ENCODE measurements at regions not wholly inside any gene's neighbourhood (a gene's known extent, or its start where the extent isn't known, plus 50 kb on each side); places are given as distances from the start of the nearest gene placed in this dataset.
"Not testable (repeated sequence)": the region's sequence is repeated elsewhere in the genome, so short reads cannot be mapped to it uniquely, and the experiment has no call there.

DNA sequence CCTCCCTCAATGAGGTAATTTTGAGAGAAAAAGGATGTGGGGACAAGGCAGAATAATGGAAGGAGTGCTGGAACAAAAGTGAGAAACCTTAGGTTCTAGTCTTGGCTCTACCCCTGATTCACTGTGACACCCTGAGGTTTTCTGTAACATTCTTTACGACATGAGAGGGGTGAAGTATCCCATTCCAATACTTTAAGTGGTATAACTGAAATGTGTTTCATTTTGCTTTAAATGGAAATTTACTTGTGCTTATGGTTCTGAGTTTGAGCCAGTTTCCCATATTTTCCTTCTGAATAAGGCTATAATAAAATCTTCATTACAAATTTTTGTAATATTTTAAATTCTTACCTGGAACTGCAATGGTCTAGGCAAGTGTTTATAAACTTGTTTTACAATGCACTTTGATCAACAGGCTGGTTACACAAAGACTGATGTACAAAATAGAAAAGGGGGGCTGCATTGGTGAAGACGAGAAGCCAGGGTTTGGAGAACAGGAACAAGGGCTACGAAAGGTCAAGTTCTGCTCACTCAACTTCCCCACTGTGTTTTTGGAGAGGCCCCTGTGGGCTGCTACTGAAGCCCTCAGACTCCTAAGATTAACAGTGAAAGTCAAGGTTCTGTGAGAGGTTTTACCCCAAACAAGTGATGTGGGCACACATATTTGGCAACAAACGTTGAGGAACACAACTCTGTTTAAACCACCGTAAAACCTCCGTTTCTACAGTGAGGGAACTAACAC, 171.9 kb upstream of the ELL2 start:
- DNase-seq (ENCODE audit: low read depth): peak; percentile 48

DNA sequence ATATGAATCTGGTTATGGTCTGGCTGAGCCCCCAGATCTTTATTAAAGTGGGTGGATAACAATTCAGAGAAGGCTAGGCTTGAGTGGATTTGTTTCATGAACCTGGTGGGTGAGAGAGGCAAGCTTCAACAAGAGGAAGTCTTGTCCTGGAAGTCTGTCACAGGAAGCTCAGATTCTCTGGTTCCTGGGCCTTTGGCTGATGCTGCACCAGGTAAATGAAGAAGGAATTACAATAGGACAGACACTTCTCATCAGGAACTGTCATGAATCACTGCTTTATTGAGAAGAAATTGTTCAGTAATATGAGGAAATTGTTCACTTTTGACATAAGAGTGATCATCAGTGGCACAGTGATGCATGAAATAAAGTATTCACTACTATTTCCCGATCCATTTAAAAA, 167.6 kb upstream of the ELL2 start:
- no peak for DNase-seq (ENCODE audit: low read depth)

DNA sequence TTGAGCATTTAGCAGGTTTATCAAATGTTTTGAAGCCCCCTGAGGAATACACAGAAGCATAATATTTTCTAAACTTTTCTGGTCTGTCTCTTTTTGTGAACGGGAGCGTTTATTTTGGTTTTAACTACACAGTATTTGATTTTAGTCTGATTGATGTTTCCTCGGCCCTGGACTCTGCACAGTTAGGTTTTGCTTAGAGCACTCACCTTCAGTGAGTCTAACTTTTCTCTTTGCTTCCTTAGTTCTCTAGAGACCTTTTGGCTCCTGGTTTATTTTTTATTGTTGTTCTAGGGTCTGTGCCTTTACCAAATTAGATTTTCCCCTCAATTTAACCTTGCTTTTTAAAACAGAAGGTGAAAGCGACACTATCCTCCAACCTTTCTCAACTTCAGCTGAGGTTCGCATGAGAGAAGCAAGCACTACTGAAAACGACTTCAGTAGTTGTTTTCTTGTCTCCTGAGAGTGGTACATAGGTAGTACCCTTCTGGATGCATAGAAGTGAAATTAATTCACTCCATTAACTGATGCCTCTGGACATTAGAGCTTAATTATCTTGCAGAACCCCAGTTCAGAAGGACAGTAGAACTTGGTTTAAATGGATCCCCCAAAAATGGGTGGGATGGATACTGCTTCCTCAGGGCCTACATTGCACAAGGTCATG, 166.7 kb upstream of the ELL2 start:
- no peak for DNase-seq (ENCODE audit: low read depth)

DNA sequence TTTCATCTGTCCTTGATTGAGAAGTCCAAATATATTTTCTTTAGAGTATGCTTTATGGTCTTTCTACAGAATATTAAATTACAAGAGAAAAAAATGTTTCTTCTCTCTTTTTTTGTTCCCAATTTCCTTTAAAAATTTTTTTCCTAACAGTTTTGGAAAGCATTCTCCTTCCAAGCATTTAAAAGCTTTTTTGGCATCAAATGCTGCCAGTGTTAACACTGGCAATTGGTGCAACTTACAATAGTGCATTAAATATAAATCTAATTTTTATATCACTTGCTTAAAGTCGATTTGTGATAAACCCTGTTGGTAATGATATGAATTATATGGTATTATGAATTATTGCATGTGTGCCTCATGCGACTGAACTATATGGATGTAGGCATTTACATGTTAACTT, 165.9 kb upstream of the ELL2 start:
- DNase-seq (ENCODE audit: low read depth): no peak

DNA sequence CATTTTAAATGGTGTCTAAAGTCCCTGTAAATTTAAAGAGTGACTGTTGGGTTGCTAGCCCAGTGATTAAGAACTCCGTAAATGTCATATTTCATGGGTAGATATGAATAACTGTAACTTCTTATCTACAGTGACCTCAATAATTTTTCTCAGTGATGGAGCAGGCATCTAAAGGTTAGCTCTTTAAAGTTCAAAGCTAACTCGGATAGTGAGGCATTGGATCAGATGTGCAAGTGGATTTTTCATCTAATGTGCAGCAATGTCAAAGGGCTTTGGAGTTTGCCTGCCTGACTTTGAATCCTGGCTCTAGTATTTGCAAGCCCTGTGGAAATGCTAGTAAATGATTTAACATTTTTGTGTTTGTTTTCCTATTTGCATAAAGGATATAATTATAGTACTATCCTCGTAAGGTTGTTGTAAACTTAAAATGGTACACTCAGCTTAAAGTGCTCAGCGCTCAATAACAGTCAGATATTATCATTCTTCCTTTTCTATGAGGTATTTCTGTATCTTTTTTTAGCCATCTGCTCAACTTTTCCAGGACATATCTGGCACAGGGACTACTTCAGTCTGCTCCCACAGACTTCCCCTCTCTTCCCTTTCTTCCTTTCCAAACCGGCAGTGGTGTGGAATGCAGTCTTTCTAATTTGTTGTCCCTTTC, 163.7 kb upstream of the ELL2 start:
- DNase-seq (ENCODE audit: low read depth): no peak

DNA sequence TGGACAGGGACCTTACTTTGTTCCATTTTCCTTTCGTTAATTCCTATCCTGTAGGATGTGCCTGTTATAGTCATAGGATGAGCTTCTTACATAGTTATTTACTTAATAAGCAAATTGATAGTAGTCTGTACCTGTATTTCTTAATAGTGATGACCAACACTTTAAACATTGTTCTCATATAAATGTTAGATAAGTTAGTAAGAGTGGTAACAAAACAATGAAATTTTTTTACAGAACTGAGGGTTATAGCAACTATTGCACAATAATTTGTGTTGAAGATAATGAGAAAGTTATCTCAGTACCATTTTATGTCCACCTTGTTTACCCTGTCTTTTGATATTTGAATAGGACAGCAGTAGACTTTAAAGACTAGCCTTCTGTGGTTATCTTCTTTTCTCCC, 162.9 kb upstream of the ELL2 start:
- DNase-seq (ENCODE audit: low read depth): no peak

DNA sequence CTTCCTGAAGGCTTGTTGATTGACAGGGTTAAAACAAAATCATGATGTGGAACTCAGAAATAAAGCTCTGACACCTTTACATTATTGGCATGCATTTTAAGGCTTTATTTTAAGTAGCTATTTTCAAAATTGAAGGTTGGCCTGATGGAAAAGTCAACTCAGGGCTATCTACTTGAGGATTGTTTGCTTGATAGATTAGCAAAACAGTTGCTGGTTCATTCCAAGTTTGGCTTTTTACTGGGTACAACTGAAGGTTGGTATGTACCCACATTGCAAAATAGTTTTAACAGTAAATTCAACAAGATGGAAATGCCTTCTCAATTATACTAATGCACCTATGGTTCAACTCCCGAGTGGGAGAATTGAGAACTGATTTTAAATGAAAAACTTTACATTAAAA, 161.8 kb upstream of the ELL2 start:
- DNase-seq (ENCODE audit: low read depth): no peak

DNA sequence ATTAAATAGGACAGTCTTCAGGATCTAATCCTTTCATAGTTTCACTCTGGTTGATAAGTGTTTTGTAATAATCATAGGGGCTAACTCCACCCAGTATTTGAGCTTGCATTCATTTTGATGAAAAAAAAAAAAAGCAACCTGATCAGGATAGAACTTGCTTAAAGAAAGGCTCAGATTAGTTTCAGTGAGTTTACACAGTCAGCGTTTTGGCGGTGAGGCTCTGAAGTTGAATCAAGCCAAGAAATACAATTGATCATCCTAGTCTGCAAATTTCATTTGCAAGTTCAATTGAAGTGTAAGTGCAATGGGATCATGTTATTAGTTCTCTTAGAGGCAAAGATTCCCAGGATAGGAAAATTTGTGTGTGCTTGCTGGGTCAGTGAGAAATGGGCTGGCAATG, 159.7 kb upstream of the ELL2 start:
- no peak for DNase-seq (ENCODE audit: low read depth)

DNA sequence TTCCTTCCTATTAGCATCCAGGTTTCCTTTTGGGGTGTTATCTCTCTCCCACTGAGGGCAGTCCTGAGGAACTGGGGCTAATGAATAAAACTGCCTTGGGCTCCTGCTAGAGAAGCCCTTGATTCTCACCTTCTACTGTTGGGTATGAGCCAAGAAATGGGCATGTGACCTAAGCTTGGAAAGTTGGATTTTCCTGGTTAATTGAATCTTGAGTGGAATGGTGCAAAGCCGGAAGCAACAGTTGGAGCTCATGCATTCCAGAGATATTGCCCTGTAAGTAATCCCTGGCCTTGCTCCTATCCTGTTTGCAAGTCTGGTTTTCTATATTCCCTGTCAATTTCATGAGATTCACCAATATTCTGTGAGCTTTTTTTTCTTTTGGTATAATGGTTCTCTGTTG, 158.5 kb upstream of the ELL2 start:
- no peak for DNase-seq (ENCODE audit: low read depth)

DNA sequence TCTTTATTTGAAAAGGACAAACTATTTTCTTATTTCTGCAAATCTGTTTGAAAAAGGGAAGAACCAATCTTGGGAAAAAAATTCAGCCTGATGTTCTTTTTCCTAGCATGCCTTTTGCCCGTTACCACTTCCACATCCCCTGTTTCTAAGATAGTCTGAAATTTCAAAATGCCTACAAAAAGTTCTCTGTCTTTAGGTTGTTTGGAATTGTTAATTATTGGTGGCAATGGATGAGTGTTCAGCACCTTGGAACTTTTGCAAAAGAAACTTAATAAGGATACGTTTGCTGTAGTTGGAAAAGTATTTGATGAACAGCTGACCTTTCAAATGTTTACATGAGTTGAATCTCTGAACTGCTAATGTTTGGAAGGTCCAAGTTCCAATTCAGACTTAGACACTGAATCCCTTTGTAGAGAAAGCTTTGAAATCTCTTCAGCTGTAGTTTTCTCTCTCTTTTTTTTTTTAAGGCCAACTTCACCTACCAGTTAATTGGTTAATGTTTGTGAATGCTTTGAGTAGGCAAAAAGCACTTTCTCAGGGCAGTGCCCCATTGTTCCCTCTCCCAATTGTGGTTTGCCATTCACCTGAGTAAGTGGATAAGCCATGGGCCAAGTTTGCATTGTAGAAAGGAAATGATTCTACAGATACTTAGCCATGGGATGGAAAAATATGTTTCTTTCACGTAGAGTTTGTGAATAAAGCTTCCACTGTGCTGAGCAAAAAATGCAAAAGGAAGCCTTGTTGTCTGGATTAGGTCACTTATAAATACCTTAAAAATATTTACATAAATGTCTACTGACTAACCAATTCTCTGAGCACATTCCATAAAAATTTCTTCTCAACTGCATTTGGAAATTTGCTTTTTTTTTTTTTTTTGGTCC, 156.4 kb upstream of the ELL2 start:
- no peak for DNase-seq (ENCODE audit: low read depth)

DNA sequence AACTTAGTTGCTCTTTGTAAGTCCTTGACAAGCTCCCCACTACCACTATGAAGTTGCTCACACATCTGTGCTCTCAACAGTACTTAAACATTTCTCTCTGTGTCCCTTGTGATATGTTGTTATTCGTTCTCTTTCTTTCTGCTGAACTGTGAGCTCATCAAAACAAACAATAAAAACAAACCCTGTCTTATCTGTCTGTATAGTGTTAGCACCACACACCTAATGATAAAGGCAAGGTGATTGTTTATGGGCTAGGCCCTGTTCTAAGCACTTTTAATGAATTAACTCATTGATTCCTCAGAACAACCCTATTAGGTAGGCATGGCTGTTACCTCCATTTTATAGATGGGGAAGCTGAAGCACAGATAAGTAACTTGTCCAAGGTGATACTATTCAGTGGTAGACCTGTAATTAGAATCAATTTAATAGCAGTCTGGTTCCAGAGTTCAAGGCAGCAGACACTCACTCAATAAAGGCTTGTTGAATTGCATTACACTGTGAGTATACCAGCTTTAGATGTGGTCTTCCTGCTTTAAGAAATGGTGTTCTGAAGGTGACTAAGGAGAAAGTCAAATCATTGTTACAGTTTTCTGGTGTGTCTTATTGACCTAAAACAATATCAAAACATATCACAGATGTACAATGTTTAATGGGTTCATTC, 153.6 kb upstream of the ELL2 start:
- DNase-seq (ENCODE audit: low read depth): no peak

DNA sequence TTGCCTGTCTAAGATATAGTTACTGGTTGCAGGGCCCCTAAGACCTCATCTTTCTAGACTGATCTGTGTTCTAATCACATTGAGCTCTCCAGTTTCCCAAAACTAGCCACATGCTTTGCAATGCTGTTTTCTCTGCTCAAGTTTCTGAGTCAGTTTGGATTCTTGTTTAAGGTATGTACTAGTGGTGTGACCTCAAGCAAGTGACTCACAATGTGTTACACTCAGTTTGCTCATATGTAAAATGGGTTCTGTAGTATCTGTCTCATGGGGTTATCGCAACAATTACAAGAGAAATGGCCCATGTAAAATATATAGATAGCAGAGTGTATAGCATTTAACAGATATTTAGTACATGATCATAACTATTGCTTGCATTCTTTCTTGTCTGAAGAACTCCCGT, 153.1 kb upstream of the ELL2 start:
- no peak for DNase-seq (ENCODE audit: low read depth)

DNA sequence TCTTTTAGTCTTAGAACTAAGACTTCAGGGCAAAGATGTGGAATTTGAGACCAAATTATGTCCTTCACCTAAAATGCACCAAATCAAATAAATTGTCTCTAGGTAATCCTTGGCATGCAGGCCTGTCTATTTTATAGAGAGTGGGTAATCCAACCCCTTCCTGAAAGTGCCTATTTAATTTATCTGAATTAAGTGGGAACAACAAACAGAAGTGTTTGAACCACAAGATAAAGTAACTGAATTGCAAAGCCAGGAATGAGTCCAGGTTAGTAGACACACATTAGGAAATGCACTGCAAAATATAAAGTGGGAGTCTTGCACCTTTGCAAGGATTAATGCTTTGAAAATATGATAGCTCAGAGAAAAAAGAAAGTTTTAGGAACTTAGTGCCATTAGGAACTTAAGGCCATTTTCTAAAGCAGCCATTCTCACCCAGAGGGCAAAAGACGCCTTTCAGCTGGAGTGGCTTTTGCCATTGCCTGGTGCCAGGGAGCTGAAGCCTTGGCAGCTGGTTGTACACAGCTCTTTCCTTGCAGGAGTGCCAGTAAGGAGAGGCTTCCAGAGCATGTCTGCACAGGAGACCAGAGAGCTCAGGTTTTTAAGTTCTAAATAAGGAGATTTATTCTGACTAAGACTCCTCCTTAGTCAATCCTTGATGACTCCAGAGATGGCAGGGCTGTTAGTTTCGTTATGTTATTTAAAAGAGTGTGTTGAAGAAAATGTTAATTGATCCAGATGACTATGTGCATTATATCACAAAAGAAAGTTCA, 151.7 kb upstream of the ELL2 start:
- no peak for DNase-seq (ENCODE audit: low read depth)

DNA sequence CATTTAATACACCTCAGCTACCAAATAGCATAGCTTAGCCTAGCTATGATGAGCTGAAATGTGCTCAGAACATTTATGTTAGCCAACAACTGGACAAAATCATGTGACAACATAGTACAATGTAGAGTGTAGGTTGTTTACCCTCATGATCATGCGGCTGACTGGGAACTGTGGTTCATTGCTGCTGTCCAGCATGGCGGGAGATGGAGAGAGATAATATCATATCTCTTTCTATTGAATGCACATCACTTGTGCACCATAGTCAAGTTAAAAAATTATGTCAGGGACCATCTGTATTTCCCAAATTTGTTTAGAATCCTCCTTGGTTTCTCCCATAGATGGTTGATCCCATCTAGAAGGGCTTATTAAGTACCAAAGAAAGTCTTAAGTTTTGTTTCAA, 151.1 kb upstream of the ELL2 start:
- DNase-seq (ENCODE audit: low read depth): no peak

DNA sequence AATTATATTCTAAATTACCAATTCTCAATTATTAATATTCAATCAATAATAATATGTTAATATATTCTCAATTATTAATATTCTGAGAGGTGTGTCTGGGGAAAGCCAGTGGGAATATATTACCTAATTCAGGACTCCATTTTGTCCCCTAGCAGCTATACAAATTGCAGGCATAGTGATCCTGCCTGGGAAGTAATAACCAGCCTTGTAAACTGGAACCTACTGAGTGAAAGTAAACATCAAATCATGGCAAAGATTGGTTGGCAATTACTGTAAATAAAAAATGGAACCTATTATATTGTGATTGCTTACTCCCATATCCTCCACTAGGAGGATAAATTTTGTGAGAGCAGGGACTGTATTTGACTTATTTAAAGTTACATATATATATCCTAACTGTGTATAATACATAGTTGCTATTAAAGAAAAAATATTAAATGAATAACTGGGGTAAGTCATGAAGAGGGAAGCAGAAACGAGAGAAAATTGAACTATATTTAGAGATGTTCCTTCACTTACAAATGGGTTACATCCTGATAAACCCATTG, 150.5 kb upstream of the ELL2 start:
- DNase-seq (ENCODE audit: low read depth): no peak

DNA sequence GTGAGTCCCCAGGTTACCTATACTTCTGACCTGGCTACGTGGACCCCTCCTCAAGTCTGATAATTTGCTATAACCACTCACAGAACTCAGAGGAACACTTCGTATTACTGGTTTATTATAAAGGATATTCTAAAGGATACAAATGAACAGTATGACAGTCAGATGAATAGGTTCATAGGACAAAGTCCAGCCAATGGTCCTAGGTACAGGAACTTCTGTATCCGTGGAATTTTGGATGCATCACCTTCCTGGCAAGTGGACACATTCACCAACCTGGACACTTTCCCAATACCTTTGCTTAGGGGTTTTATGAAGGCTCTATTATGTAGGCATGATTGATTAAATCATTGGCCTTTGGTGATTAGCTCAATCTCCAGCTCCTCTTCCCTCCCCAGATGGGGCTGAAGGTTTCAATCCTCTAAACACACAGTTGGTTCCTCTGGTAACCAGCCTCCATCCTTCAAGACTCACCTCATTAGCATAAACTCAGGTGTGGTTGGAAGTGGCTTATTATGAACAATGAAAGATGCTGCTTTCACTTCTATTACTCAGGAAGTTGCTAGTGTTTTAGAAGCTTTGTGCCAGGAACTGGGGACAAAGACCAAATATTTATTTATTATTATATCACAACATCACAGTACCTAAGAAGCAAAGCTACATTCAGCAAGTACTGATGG, 149.6 kb upstream of the ELL2 start:
- no peak for DNase-seq (ENCODE audit: low read depth)

DNA sequence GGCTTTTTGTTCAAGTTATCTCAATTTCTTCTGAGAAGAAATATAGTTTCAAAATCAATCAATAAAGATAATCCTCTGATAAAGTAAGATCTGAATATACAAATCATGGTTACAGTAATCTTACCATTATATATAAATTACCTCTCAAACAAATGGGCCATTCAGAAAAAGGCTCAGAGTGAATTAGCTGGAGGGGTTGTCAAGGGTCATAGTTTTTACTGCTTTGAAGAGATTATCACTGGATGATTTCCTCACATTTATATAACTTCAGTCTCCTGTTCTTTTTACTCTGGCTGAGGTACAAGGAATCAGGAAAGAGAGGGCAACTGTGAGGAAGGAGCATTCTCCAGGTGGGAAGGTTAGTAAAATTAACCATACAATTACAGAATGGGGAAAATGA, 148.6 kb upstream of the ELL2 start:
- no peak for DNase-seq (ENCODE audit: low read depth)

DNA sequence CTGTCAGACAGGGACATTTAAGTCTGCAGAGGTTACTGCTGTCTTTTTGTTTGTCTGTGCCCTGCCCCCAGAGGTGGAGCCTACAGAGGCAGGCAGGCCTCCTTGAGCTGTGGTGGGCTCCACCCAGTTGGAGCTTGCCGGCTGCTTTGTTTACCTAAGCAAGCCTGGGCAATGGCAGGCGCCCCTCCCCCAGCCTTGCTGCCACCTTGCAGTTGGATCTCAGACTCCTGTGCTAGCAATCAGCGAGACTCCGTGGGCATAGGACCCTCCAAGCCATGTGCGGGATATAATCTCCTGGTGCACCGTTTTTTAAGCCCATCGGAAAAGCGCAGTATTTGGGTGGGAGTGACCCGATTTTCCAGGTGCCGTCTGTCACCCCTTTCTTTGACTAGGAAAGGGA, 147.0 kb upstream of the ELL2 start:
- not testable (repeated sequence) for DNase-seq (ENCODE audit: low read depth)

DNA sequence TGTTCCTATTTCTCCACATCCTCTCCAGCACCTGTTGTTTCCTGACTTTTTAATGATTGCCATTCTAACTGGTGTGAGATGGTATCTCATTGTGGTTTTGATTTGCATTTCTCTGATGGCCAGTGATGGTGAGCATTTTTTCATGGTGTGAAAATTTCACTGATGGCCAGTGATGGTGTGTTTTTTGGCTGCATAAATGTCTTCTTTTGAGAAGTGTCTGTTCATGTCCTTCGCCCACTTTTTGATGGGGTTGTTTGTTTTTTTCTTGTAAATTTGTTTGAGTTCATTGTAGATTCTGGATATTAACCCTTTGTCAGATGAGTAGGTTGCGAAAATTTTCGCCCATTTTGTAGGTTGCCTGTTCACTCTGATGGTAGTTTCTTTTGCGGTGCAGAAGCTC, 142.2 kb upstream of the ELL2 start:
- not testable (repeated sequence) for DNase-seq (ENCODE audit: low read depth)

DNA sequence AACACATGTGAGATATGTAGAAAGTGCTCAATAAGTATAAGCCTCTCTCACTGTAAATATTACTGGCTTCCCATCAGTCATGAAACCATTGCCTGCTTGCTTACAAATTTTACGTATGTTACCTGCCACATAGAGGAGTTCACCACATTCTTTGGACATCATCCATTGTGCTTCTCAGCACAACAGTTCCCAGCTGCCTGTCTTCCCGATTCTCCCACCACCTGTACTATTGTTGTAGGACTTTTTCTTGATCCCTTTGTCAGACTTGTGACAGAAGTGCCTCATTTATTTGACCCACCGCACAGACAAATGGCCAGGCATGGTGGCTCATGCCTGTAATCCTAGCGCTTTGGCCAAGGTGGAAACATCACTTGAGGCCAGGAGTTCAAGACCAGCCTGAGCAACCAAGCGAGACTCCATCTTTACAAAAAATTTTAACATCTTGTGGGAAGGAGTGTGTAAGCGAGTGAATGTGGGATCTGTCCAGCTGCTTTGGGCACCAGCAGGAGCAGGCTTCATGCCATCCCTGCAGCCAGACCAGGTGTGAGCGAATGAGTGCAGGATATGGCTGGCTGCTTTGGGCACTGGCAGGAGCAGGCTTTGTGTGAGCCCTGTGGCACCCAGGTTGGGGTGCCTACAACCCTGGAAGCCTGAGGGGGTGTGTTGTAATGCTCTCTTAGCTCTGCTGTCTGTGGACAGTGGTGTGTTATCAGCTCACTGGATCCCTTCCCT, 139.9 kb upstream of the ELL2 start:
- DNase-seq (ENCODE audit: low read depth): no peak

All from GM04504 (cell line).